K562 (cell line): ENCODE measurements at regions not wholly inside any gene's neighbourhood (a gene's known extent, or its start where the extent isn't known, plus 50 kb on each side); places are given as distances from the start of the nearest gene placed in this dataset.

Experiments used
- ATAC-seq: fragments of 200-7000 bp; cut with Tn5 transposase; 3 replicates; pipeline ENCODE4 v1.9.1; 2020; ENCODE audit warnings: moderate library complexity
- BruUV-seq: library from RNA; stranded (reverse); fragments of 400-500 nt; replicated peaks from 2 replicates; lab custom pipeline; 2021; lab: Mats Ljungman, UMichigan
- CTCF ChIA-PET: fragments of 300-600 bp; formaldehyde crosslinking; extraction: SDS; loops from one replicate; lab custom pipeline; 2021; ENCODE audit warnings: low intra/inter-chr PET ratio; lab: Yijun Ruan, JAX
- POLR2A ChIA-PET: fragments of 300-600, 350-650 bp; sonication (Branson Sonifier 250); formaldehyde crosslinking; extraction: SDS; loops from one replicate; lab custom pipeline; 2021; ENCODE audit warnings: antibody characterized with exemption, inconsistent platforms; lab: Yijun Ruan, JAX
- DNase-seq, 4 experiments: peaks; one replicate each; pipeline versions ENCODE4 v3.0.0 to v3.0.0-alpha.2; 2011 to 2018; ENCODE audit warnings: low spot score in 3 of 4, mixed read lengths in 3 of 4; ENCODE audit errors: extremely low read depth in 1 of 4
- FAIRE-seq: peaks from 2 replicates; lab custom pipeline; 2011; peaks lifted over from hg19 to GRCh38; lab: Jason Lieb, UNC
- H2AFZ ChIP-seq: 2 replicates; pipeline ENCODE4 v1.6.0; 2011; ENCODE audit warnings: low read depth, low read length, control low read depth, inconsistent platforms
- H3K27ac ChIP-seq: fragments of 200-600 bp; 3 replicates; pipeline ENCODE4 v1.8.0; 2011; ENCODE audit warnings: low read depth, mild to moderate bottlenecking, control low read depth, inconsistent platforms, low read length, moderate library complexity, mixed read lengths; ENCODE audit errors: extremely low read depth
- H3K27me3 ChIP-seq, 2 experiments: fragments of 300-600 bp in 1 of 2; 2 replicates in 1 of 2; 3 replicates in 1 of 2; pipeline versions ENCODE4 v1.6.0 to v1.8.0; 2011; ENCODE audit warnings: inconsistent platforms in 2 of 2, low read length in 2 of 2, mild to moderate bottlenecking in 1 of 2, mixed read lengths in 1 of 2, moderate library complexity in 1 of 2; ENCODE audit not compliant: control insufficient read depth in 2 of 2, insufficient read depth in 2 of 2
- H3K36me3 ChIP-seq: fragments of 300-600 bp; 3 replicates; pipeline ENCODE4 v1.8.0; 2011; ENCODE audit warnings: mild to moderate bottlenecking, low read length, inconsistent platforms; ENCODE audit not compliant: control insufficient read depth, insufficient read depth
- H3K4me1 ChIP-seq, 2 experiments: fragments of 200-600 bp in 1 of 2; replicated peaks in 1 of 2; 2 replicates in 1 of 2; 3 replicates in 1 of 2; pipeline versions ENCODE4 v1.5.1 to v1.8.0; 2011; ENCODE audit warnings: inconsistent platforms in 2 of 2, low read length in 2 of 2, mild to moderate bottlenecking in 1 of 2, mixed read lengths in 1 of 2, moderate library complexity in 1 of 2; ENCODE audit not compliant: control insufficient read depth in 2 of 2, insufficient read depth in 2 of 2
- H3K4me2 ChIP-seq: 2 replicates; pipeline ENCODE4 v1.6.1; 2011; ENCODE audit warnings: low read length, control low read depth, inconsistent platforms, mixed read lengths; ENCODE audit not compliant: insufficient read depth
- H3K4me3 ChIP-seq: fragments of 200-600 bp; sonication (generic), shearing (Covaris generic); 2 replicates; pipeline ENCODE4 v1.5.1; 2016; ENCODE audit warnings: control low read depth, inconsistent platforms
- H3K79me2 ChIP-seq: fragments of 200-600 bp; 3 replicates; pipeline ENCODE4 v1.8.0; 2011; ENCODE audit warnings: low read length, inconsistent platforms; ENCODE audit not compliant: control insufficient read depth, insufficient read depth
- H3K9ac ChIP-seq, 2 experiments: 2 replicates each; pipeline versions ENCODE4 v1.6.0 to v1.6.1; 2011; ENCODE audit warnings: low read depth in 2 of 2, low read length in 2 of 2, control low read depth in 1 of 2, inconsistent platforms in 1 of 2, mild to moderate bottlenecking in 1 of 2, mixed read lengths in 1 of 2; ENCODE audit not compliant: insufficient read depth in 1 of 2
- H3K9me1 ChIP-seq: one replicate; pipeline ENCODE4 v1.6.0; 2011; ENCODE audit warnings: inconsistent platforms, mild to moderate bottlenecking, low read length, moderate library complexity; ENCODE audit not compliant: control insufficient read depth, insufficient read depth
- H3K9me3 ChIP-seq: replicated peaks from 2 replicates; pipeline ENCODE4 v1.5.1; 2011; ENCODE audit warnings: low read depth, low read length, inconsistent platforms; ENCODE audit not compliant: control insufficient read depth, insufficient read depth
- H4K20me1 ChIP-seq: replicated peaks from 2 replicates; pipeline ENCODE4 v1.6.1; 2011; ENCODE audit warnings: low read length, inconsistent platforms, mixed read lengths; ENCODE audit not compliant: control insufficient read depth, insufficient read depth
- ATF1 ChIP-seq, 2 experiments: fragments of 450-650 bp in 1 of 2; IDR thresholded peaks; 2 replicates each; pipeline ENCODE4 v1.6.1; 2016; ENCODE audit warnings: missing compliant biosample characterization in 1 of 2, missing genetic modification characterization in 1 of 2
- BRD4 ChIP-seq: fragments of 200-600 bp; sonication (generic); IDR thresholded peaks from 2 replicates; pipeline ENCODE4 v1.6.1; 2017; ENCODE audit warnings: inconsistent platforms
- CBFA2T3 ChIP-seq: fragments of 450-650 bp; IDR thresholded peaks from 2 replicates; pipeline ENCODE4 v1.6.1; 2017
- FOXP4 ChIP-seq: sonication (generic); formaldehyde crosslinking; IDR thresholded peaks from 2 replicates; pipeline ENCODE4 v1.8.0; 2022; ENCODE audit warnings: mild to moderate bottlenecking, missing genetic modification reagents, borderline replicate concordance
- FUS ChIP-seq: fragments of 200-400 bp; formaldehyde crosslinking; optimal IDR thresholded peaks from 2 replicates; pipeline ENCODE3; 2017; ENCODE audit warnings: low read depth, low read length
- HSF4 ChIP-seq: fragments of 250-450 bp; sonication (Bioruptor Pico); IDR thresholded peaks from 2 replicates; pipeline ENCODE4 v2.1.2; 2022; ENCODE audit warnings: mild to moderate bottlenecking, moderate library complexity, borderline replicate concordance
- MBD2 ChIP-seq: sonication (generic); IDR thresholded peaks from 2 replicates; pipeline ENCODE4 v1.6.1; 2016; ENCODE audit warnings: low read depth, borderline replicate concordance
- MCM3 ChIP-seq: fragments of 450-650 bp; IDR thresholded peaks from 2 replicates; pipeline ENCODE4 v1.6.1; 2016
- MEF2D ChIP-seq: conservative IDR thresholded peaks from 2 replicates; pipeline ENCODE4 v1.6.1; 2016; ENCODE audit warnings: low read depth, missing genetic modification characterization, missing compliant biosample characterization
- POLR2AphosphoS2 ChIP-seq: IDR thresholded peaks from 2 replicates; pipeline ENCODE4 v1.6.1; 2012; ENCODE audit warnings: low read length, improper control_type of control experiment
- POLR3G ChIP-seq: IDR thresholded peaks from 2 replicates; pipeline ENCODE4 v1.6.1; 2011; ENCODE audit not compliant: insufficient read length, insufficient replicate concordance; ENCODE audit errors: extremely low read depth
- PTBP1 ChIP-seq: fragments of 200-400 bp; formaldehyde crosslinking; IDR thresholded peaks from 2 replicates; pipeline ENCODE4 v1.6.1; 2017; ENCODE audit warnings: low read depth, low read length
- TRIM28 ChIP-seq: fragments of 450-650 bp; IDR thresholded peaks from 2 replicates; pipeline ENCODE4 v1.6.1; 2017
- ZHX1 ChIP-seq: fragments of 150-350 bp; conservative IDR thresholded peaks from 2 replicates; pipeline ENCODE4 v1.6.1; 2014; ENCODE audit warnings: low read length
- ZNF584 ChIP-seq: fragments of 200-800 bp; sonication (Bioruptor generic); IDR thresholded peaks from 2 replicates; pipeline ENCODE4 v1.6.1; 2016; ENCODE audit warnings: low read depth, mild to moderate bottlenecking, missing genetic modification characterization, missing compliant biosample characterization
- ZNF778 ChIP-seq: fragments of 450-650 bp; formaldehyde crosslinking; IDR thresholded peaks from 2 replicates; pipeline ENCODE4 v1.4.0; 2020; ENCODE audit warnings: mild to moderate bottlenecking, moderate library complexity
- WGBS: fragments of 100-300 bp; shearing (Covaris generic); methylation state at CpG from one replicate; pipeline ENCODE4 v1.1.6; 2016; ENCODE audit warnings: low coverage, mixed read lengths; ENCODE audit not compliant: insufficient coverage; ENCODE audit errors: missing lambda C conversion rate; 5-methylcytosine and 5-hydroxymethylcytosine counted together
- in situ Hi-C: fragments of 300-500 bp; cut with MboI; formaldehyde crosslinking; loops from 4 replicates; pipeline ENCODE4 v1.15.0; 2018; ENCODE audit warnings: inconsistent platforms, mixed read lengths
- intact Hi-C: fragments of 100-400 bp; cut with micrococcal nuclease; formaldehyde crosslinking; loops from 2 replicates; pipeline ENCODE4 v1.14.2; 2022
- TF ChIP-seq, protein P1 (sequence below): fragments of 450-650 bp; formaldehyde crosslinking; IDR thresholded peaks from 2 replicates; pipeline ENCODE4 v1.4.0; 2020; ENCODE audit warnings: mild to moderate bottlenecking, mixed read lengths
- TF ChIP-seq, protein P2 (sequence below), 2 experiments: fragments of 450-650 bp; IDR thresholded peaks; 2 replicates each; pipeline ENCODE4 v1.6.1; 2016

- no peak overlapping the region for H3K27ac ChIP-seq
- H3K9me3 ChIP-seq = no peaks in the 10 kb centered on the region
- FAIRE-seq = no peak
- H4K20me1 ChIP-seq = no peaks in the 10 kb centered on the region
- no peaks in the 10 kb centered on the region for H3K4me1 ChIP-seq
- no peak overlapping the region for H3K4me3 ChIP-seq
- no TSS peak for BruUV-seq
- intact Hi-C loops (no loop called here), in situ Hi-C loops (no loop called here)
- H3K79me2 ChIP-seq = no peaks in the 10 kb centered on the region
- no peaks in the 10 kb centered on the region for H3K36me3 ChIP-seq
- WGBS = 0% methylated on average over 2 of the region's 2 CpGs
- TF ChIP-seq, protein P1, sequence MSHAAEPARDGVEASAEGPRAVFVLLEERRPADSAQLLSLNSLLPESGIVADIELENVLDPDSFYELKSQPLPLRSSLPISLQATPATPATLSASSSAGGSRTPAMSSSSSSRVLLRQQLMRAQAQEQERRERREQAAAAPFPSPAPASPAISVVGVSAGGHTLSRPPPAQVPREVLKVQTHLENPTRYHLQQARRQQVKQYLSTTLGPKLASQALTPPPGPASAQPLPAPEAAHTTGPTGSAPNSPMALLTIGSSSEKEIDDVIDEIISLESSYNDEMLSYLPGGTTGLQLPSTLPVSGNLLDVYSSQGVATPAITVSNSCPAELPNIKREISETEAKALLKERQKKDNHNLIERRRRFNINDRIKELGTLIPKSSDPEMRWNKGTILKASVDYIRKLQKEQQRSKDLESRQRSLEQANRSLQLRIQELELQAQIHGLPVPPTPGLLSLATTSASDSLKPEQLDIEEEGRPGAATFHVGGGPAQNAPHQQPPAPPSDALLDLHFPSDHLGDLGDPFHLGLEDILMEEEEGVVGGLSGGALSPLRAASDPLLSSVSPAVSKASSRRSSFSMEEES = no peak
- TF ChIP-seq BRD4 (no peak), ZHX1 (no peak), ZNF778 (CRISPR knock-in tag) (no peak), ATF1 (CRISPR knock-in tag; IDR thresholded peaks at IDR 0.05) (no peak), ATF1 (tag; IDR thresholded peaks at IDR 0.05) (no peak), MEF2D (tag) (no peak), MCM3 (no peak), ZNF584 (CRISPR knock-in tag) (no peak), FUS (no peak), TRIM28 (no peak), POLR2AphosphoS2 (no peak), MBD2 (no peak), FOXP4 (CRISPR knock-in tag) (no peak), HSF4 (CRISPR knock-in tag) (no peak), CBFA2T3 (no peak), PTBP1 (no peak), POLR3G (no peak)
- TF ChIP-seq, protein P2, sequence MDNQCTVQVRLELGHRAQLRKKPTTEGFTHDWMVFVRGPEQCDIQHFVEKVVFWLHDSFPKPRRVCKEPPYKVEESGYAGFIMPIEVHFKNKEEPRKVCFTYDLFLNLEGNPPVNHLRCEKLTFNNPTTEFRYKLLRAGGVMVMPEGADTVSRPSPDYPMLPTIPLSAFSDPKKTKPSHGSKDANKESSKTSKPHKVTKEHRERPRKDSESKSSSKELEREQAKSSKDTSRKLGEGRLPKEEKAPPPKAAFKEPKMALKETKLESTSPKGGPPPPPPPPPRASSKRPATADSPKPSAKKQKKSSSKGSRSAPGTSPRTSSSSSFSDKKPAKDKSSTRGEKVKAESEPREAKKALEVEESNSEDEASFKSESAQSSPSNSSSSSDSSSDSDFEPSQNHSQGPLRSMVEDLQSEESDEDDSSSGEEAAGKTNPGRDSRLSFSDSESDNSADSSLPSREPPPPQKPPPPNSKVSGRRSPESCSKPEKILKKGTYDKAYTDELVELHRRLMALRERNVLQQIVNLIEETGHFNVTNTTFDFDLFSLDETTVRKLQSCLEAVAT (IDR thresholded peaks at IDR 0.05) = no peak
- DNase-seq = no peak
- no peaks in the 10 kb centered on the region for H3K9me1 ChIP-seq
- ChIA-PET POLR2A (no interaction called here), CTCF (no interaction called here)
- ATAC-seq = no peak
- no peak overlapping the region for H3K4me2 ChIP-seq
- no peak overlapping the region for H3K9ac ChIP-seq
- no peak overlapping the region for H2AFZ ChIP-seq
- no peaks in the 10 kb centered on the region for H3K27me3 ChIP-seq
Observed at GRCh38 chr3:68271145-68271544, 616.7 kb upstream of the SUCLG2 start.
